ENCODE measurements at regions not wholly inside any gene's neighbourhood (a gene's known extent, or its start where the extent isn't known, plus 50 kb on each side); places are given as distances from the start of the nearest gene placed in this dataset.
"Not testable (repeated sequence)": the region's sequence is repeated elsewhere in the genome, so short reads cannot be mapped to it uniquely, and the experiment has no call there.

- H3K4me3 ChIP-seq (ENCODE audit: low read depth, low read length), result no peak overlapping the region
- DNase-seq (ENCODE audit: low read depth), result no peak
- TF ChIP-seq, protein P1, sequence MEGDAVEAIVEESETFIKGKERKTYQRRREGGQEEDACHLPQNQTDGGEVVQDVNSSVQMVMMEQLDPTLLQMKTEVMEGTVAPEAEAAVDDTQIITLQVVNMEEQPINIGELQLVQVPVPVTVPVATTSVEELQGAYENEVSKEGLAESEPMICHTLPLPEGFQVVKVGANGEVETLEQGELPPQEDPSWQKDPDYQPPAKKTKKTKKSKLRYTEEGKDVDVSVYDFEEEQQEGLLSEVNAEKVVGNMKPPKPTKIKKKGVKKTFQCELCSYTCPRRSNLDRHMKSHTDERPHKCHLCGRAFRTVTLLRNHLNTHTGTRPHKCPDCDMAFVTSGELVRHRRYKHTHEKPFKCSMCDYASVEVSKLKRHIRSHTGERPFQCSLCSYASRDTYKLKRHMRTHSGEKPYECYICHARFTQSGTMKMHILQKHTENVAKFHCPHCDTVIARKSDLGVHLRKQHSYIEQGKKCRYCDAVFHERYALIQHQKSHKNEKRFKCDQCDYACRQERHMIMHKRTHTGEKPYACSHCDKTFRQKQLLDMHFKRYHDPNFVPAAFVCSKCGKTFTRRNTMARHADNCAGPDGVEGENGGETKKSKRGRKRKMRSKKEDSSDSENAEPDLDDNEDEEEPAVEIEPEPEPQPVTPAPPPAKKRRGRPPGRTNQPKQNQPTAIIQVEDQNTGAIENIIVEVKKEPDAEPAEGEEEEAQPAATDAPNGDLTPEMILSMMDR (IDR thresholded peaks at IDR 0.05; ENCODE audit: insufficient read depth, low read depth, low read length), result no peak
These were observed 217.4 kb upstream of the HSF2 start for GRCh38 chr6:122182061-122182460.

GRCh38 chr6:122184401-122184827 is 215.0 kb upstream of the HSF2 start:
- DNase-seq (ENCODE audit: low read depth), result peak; percentile 61
- peak overlapping the region; percentile 24 for H3K4me3 ChIP-seq (ENCODE audit: low read depth, low read length)
- TF ChIP-seq, protein P1 (IDR thresholded peaks at IDR 0.05; ENCODE audit: insufficient read depth, low read depth, low read length), result peak; percentile 57

DNA sequence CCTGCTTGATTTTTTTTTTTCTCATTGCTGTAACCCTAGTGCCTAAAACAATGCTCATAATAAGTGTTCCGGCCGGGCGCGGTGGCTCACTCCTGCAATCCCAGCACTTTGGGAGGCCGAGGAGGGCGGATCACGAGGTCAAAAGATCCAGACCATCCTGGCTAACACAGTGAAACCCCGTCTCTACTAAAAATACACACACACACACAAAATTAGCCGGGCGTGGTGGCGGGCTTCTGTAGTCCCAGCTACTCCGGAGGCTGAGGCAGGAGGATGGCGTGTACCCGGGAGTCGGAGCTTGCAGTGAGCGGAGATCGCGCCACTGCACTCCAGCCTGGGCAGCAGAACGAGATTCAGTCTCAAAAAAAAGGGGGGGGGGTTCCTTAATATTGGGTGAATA is 214.0 kb upstream of the HSF2 start:
- DNase-seq (ENCODE audit: low read depth); H3K4me3 ChIP-seq (ENCODE audit: low read depth, low read length): not testable (repeated sequence)

GRCh38 chr6:122187186-122187585 is 212.3 kb upstream of the HSF2 start:
- TF ChIP-seq, protein P1 (IDR thresholded peaks at IDR 0.05; ENCODE audit: insufficient read depth, low read depth, low read length), result no peak
- no peak for DNase-seq (ENCODE audit: low read depth)
- H3K4me3 ChIP-seq (ENCODE audit: low read depth, low read length), result no peak overlapping the region

DNA sequence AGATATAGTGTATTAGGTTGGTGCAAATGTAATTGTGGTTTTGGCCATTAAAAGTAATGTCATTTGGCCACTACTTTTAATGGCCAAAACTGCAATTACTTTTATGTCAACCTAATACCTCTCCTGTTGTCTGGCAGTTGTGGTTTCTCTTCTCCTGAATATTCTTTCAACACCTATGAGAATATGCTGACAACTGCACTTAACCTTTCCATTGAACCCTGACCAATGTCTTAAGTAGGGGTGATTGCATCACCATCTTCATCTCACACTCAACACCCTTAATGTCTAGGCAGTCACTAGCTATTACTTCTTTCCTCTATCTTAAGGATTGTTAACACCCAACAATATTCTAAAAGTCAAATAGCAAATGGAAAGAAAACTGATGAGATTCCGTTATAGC is 200.5 kb upstream of the HSF2 start:
- no peak overlapping the region for H3K4me3 ChIP-seq (ENCODE audit: low read depth, low read length)
- TF ChIP-seq, protein P1 (IDR thresholded peaks at IDR 0.05; ENCODE audit: insufficient read depth, low read depth, low read length), result no peak
- no peak for DNase-seq (ENCODE audit: low read depth)

DNA sequence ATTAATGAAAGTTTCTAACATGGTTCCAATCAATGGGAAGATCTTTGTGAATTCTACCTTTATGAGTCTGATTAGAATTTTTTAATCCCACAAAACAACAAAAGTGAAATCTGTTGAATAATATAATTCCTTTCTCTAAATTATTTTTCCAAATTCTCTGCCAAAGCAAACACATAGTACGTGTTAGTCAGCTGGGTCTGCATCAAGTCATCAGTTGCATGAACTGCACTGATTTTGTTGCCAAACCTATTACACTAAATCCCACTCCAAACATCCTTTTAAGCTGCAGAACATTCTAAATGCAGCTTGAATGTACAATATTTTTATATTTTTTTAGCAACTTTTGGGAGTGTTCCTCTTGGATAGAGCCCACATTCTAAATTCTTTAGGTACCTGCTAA is 199.0 kb upstream of the HSF2 start:
- H3K4me3 ChIP-seq (ENCODE audit: low read depth, low read length), result no peak overlapping the region
- TF ChIP-seq, protein P1 (IDR thresholded peaks at IDR 0.05; ENCODE audit: insufficient read depth, low read depth, low read length), result no peak
- DNase-seq (ENCODE audit: low read depth), result no peak

DNA sequence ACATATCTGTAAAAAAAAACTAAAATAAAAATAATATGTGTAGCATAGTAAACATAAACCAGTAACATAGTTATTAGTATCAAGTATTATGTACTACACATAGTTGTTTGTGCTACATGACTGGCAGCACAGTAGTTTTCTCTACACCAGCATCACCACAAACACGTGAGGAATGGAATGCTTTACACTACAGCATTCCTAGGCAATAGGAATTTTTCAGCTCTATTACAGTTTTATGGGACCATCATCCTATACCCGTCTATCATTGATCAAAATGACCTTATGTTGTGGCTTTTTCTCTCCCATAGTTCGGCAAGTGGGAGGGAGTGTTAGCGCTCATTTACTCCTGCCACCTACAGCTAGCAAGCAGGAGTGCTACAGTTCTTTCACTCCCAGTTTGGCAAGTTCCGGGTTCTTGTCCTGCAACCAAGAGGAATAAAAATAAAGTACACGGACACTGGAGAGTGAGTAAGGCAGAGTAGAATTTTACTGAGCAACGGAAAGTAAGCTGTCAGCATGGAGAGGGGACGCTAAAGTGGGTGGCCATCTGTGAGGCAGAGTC is 196.8 kb upstream of the HSF2 start:
- TF ChIP-seq, protein P1 (IDR thresholded peaks at IDR 0.05; ENCODE audit: insufficient read depth, low read depth, low read length), result no peak
- no peak overlapping the region for H3K4me3 ChIP-seq (ENCODE audit: low read depth, low read length)
- DNase-seq (ENCODE audit: low read depth), result no peak
